ENCODE measurements at regions not wholly inside any gene's neighbourhood (a gene's known extent, or its start where the extent isn't known, plus 50 kb on each side); places are given as distances from the start of the nearest gene placed in this dataset.
A peak's percentile ranks its signal among the peaks of the same experiment; 100 is the strongest.

GRCh38 chr14:36083317-36083716 is 93.2 kb downstream of the PTCSC3 start:
- no peak for DNase-seq

DNA sequence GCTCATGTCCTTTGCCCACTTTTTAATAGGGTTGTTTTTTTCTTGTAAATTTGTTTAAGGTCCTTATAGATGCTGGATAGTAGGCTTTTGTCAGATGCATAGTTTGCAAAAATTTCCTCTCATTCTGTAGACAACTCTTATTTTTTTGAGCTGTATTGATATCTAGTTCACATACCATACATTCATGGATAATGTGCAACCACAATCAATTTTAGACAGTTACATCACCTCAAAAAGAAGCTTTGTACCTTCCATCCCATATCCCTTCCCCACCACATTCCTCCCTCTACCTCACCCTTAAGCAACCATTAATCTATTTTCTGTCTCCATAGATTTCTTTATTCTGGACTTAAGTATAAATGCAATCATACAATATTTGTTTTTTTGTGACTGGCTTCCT is 98.4 kb downstream of the PTCSC3 start:
- no peak for DNase-seq

- peak; percentile 53 for DNase-seq
Measured at GRCh38 chr14:36076197-36076596, 100.3 kb downstream of the PTCSC3 start.

GRCh38 chr14:36075203-36075602 is 101.3 kb downstream of the PTCSC3 start:
- DNase-seq: no peak

DNA sequence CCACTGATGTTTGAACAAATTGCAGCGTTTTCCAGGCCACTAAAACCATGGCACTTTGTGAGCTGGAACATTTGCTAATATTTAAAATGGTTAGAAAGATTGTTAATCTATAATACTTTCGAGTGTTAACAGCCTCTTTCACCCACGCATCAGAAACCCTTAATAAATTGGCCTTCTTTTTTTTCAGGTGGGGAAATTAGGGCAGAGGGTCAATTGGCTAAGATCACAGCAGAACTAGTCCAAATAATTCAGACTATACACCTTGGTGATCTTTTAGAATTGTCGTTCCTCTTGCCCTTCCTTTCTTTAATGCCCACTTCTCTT is 105.8 kb downstream of the PTCSC3 start:
- no peak for DNase-seq

DNA sequence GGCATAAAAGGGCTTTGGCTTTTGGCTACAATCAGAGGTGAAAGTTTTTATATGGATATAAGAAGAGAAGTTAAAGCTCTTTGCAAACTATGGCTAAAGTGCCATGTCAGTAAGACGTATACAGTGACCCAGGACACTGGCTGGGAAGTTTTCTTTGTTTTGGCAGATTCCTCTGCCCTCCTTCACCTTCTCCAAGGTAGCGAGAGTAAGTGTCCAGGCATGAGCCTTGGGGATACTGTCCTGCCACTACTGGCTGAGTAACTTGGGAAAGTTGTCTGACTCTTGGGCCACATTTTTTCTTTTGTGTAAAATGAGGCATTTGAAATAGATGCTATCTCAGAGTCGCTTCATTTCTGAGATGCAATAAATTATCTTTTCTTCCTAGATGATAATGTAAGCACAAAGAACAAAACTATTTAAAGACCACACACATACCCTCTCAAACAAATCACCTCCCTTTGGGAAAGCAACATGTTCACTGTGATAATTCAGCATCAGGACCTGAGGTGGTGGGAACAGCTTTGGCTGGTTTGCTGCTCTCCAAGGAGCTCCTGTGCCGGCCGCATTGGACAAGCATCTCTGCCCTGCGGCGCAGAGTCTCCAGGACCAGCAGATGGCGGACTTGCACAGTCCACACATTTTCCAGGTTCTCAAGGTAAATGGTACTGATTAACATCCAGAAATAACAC is 106.3 kb downstream of the PTCSC3 start:
- peak; percentile 69 for DNase-seq

DNA sequence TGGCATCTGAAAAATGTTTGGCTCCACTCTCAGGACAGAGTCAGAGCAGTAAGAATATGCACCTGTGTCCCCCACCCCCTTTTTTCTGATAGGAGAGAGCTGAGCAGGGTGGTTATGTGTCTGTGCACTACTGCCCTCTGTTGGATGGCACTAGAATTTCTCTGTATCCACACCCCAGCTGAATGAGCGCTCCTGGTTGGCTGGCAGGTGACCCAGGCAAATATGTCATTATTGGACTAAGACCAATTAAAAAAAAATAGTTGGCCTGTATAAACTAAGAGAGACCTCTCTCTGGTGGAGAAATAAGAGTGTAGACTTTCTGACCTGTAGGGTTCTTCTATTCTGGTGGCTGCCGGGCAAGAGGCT is 107.0 kb downstream of the PTCSC3 start:
- DNase-seq: peak; percentile 45

- DNase-seq: peak; percentile 88
Measured at GRCh38 chr14:36068777-36069534, 107.6 kb downstream of the PTCSC3 start.

DNA sequence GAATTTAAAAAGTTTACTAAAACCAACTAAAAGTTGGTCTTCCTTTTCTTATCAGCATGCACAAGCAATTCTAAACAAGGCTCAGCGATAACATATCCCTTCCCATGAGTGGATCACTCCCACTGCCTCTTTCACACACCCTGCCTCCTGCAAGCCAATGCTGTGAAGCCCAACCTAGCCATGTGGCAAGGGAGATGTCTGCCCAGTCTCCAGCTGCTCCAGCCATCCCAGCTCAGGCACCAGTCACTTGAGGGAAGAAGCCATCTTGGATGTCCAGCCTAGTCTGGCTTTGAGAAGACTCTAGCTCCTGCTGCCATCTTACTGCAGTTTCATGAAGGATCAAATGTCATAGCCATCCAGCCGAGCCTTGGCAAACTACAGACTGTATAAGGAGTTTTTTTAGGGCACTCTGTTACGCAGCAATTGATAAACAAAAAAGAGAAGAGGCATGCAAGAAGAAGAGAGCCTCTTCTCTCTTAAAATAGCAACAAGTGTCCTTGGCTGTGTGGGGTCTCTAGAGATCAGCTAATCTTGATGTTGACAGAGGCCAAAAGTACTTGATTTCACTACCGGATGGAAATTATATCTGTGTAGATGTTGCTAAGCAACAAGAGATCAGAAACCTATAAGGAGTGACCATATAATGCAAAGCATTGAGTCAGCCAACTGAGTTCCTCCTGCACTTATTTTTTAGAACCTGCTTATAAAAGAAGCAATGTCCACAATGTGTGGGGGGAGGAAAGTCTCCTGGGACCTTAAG is 108.9 kb downstream of the PTCSC3 start:
- DNase-seq: peak; percentile 16

- no peak for DNase-seq
Measured at GRCh38 chr14:36066636-36067035, 109.9 kb downstream of the PTCSC3 start.

DNA sequence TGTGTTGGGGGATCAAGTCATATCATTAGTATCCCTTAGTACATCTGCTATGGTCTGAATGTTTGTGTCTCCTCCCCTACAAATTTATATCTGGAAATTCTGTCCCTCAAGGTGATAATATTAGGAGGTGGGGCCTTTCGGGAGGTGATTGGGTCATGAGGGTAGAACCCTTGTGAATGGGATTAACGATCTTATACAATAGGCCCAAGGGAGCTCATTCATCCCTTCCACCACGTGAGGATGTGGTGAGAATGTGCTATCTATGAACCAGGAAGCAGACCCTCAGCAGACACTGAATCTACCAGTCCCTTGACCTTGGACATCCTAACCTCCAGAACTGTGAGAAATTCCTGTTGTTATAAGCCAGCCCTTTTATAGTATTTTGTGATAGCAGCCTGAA is 110.7 kb downstream of the PTCSC3 start:
- no peak for DNase-seq

DNA sequence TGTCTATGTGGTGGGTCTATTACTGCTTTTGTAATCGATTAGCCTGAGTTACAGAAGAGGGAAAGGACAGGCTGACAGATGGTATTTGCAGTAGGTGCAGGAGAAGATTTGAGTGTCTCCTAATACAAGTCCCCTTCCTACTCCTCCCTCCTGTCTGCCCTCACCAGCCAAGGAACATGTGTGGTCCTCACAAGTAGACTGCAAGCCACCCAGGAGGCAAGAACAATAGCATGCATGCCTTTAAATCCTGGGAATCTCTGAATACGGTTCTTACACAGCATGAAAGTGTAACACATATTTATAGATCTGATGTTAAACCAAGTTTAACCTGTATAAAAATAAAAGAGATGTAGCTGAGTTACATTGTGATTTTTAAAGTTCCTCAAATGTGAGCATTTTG is 117.0 kb downstream of the PTCSC3 start:
- no peak for DNase-seq

GRCh38 chr14:36057452-36058116 is 118.9 kb downstream of the PTCSC3 start:
- peak; percentile 18 for DNase-seq

DNA sequence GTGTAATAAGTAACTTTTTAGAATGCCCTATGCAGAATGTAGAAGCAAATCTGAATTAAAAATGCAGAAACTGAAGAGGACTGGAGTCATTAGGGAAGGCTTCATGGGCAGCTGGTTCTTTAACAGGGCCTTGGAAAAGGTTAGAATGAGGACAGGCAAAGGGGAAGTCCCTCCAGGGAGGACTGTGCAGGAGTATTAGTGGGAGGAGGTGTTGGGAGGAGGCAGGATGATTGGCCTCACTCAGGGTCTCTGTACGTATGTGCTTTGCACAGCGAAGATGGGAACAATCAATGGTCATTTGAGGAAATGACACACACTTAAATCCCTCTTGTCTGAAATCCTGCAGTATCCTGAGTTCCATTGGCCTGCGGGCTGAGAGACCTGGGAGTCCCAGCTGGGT is 119.7 kb downstream of the PTCSC3 start:
- DNase-seq: no peak

GRCh38 chr14:36055681-36056225 is 120.8 kb downstream of the PTCSC3 start:
- no peak for DNase-seq

- DNase-seq: no peak
Measured at GRCh38 chr14:36055052-36055378, 121.5 kb downstream of the PTCSC3 start.

DNA sequence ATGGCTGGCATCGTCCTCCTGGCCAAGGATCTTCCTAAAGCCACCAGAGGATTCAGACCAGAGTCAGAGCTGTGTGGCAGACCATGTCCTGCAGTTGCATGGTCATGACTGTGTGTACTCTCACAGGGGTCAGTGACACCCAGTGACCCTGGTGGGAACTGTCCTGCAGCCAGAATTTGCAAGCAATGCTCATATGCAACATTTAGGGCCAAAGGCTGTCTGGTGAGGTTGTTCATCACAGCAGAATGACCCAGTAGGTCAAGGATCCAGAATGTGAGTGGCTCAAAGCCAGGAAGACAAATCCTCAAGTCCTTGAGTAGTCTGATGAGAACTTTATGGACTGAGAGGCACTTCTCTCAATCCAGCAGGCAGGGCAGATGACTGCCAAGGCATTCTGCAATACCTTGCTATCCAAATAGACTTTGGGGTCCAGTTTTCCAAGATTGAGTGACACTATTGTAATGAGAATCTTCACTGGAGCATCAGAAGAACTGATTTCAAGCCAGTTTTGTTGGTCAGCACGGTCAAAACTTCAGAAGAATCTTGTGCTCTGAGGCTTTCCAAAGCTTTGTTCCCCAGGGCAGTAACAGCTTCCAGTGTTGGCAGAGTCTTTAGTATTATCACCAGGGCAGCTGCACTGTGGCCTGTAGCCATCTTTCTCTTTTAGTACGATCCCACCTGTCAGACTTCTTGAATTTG is 122.0 kb downstream of the PTCSC3 start:
- DNase-seq: no peak

DNA sequence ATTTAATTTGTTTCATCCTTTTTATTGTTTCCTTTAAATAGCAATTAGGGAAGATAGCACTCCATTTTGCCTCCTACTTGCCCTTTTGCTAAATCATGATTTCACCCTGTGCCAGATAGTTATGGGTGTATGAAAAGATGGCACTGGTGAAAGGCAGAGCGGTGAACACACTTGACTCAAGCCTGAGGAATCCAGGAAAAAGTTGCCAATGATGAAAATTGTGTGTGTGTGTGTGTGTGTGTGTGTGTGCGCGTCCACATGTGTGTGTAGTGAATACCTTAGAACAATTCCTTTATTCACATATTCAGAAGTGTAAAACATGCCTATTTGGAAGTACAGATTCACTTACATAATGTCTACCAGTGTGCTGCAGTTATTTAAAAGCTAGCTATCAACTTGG is 123.8 kb downstream of the PTCSC3 start:
- no peak for DNase-seq

DNA sequence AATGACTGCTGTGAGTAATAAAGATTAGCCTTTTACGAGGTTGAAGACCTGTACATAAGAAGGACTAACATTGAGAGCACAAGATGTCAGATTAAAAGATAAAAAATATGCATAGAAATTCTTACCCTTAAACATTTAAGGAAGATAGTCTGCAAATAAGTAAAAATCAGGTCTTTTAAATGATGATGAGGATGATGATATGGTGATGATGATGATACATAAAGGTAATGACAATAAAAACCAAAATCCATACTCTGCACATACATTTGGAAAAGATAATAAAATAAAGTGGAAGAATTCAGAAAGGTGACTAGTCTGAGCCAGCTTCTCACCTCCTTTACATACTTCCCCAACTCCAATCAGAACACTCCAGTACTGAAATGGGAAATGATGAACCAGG is 124.5 kb downstream of the PTCSC3 start:
- DNase-seq: no peak

GRCh38 chr14:36048667-36049066 is 127.9 kb downstream of the PTCSC3 start:
- DNase-seq: no peak

DNA sequence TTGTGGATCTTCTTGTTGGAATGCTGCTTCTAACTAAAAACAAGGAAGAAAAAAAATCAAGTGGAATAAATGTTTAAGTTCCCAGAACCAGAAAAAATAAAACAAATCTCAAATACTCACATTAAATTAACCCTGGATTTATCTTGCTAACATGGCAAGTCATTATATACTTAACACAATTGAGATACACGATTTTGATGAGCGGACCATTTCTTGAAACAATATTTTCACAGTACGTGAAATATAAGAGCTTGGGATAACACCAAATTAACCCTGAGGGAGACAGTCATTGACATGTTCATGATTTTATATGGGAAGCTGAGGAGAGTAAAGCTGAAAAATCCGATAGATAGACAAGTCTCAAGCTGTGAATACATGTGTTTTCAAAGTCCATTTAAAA is 128.6 kb downstream of the PTCSC3 start:
- DNase-seq: no peak

DNA sequence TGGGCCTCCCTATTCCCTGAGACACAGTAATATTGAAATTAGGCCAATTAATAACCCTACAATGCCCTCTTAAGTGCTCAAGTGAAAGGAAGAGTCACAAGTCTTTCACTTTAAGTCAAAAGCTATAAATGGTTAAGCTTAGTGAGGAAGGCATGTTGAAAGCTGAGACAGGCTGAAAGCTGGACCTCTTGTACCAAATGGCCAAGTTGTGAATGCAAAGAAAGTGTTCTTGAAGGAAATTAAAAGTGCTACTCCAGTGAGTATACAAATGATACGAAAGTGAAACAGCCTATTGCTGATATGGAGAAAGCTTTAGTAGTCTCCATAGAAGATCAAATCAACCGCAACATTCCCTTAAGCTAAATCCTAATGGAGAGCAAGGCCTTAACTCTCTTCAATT is 140.8 kb downstream of the PTCSC3 start:
- DNase-seq: no peak

DNA sequence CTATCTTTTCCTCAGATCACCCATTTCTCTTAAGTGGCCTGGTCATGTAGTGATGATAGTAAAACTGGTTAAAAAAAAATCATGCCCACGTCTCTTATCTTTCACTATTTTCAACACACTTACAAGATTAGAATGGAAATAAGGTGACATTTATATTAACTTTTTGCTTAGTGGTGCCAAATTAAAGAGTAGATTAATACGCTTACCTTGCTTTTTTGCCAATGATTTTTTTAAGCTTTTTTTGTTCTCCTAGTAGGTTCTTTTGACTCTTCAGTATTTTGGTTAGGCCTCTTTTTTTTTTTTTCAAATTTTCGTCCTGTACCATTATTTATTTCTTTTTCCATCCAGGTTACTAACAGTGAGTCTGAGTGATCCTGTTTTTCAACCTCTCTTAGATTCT is 147.9 kb downstream of the PTCSC3 start:
- no peak for DNase-seq

Measured in fibroblast of skin of scalp (primary cell).